Activated CD4-positive, alpha-beta T cell treated with anti-CD3 and anti-CD28 coated beads for 4 hours (primary cell): ENCODE measurements at regions not wholly inside any gene's neighbourhood (a gene's known extent, or its start where the extent isn't known, plus 50 kb on each side); places are given as distances from the start of the nearest gene placed in this dataset.
"Not testable (repeated sequence)": the region's sequence is repeated elsewhere in the genome, so short reads cannot be mapped to it uniquely, and the experiment has no call there.

ENCODE experiments used
- DNase-seq, 2 donors: peaks; one replicate each; pipeline ENCODE4 v3.0.0-alpha.2; 2020

DNA sequence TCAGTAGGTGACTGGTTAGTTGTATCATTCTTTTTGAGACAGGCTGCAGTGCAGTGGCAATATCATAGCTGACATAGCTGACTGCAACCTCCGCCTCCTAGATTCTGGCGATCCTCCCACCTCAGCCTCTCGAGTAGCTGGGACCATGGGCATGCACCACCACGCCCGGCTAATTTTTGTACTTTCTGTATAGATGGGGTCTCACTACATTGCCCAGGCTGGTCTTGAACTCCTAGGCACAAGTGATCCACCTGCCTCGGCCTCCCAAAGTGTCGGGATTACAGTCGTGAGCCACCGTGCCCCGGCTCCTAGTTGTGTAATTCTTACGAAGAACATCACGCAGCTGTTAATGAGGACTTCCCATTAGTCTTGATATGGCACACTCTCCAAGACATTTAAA, 123.4 kb upstream of the VKORC1L1 start:
- DNase-seq, result no peak

DNA sequence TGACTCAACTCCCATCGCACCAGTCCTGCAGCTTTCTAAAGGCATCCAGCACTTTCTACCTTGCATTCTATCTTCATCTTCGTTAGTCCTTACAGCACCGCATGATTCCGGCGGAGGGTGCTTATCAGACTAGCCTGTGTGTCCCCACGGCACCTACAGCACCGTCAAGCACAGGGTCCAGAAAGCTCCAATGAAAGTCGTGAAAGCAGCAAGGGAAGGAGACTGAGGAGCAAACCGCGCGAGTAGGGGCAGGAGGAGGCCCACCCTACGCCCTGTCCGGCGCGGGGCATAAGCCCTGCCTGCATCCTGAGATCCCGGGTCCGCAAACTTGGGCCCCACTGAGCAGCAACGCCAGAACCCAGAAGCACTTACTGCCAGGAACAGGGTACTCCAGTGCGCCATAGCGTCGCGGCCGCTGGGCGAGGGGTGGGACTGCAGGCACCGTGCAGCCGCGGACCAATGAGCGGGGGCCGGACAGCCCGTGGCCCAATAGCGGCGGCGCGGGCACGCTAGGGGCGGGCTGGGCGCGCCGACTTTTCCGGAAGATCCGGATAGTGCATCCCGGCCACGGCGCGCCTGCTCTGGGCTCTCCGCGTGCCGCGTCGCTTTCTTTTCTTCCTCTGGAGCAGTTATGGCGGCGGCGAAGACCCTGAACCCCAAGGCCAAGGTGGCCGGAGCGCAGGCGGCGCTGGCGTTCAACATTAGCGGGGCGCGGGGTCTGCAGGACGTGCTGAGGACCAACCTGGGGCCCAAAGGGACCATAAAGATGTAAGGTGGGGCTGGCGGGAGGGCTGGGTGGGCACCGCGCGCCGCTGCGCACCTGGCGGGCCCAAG, 122.1 kb upstream of the VKORC1L1 start:
- DNase-seq, result peak; percentile 81 to 84

DNA sequence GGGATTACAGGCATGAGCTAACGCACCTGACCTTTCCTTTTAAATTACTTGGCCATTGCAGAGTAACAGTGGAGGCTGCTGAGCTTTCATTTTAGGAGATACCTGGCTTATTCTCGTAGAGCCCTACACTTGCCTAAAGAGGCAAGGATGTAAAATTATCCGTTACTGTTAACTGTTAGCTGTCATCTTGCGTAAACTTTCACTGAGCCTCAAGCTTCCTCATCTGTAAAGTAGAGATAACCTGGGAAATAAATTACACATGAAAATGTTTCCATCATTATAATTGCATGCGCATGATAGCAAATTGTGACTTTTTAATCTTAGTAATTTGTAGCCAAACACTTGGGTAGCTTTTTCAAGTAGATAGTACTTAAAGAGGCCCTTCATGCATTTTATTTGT, 118.8 kb upstream of the VKORC1L1 start:
- DNase-seq, result not testable (repeated sequence)

DNA sequence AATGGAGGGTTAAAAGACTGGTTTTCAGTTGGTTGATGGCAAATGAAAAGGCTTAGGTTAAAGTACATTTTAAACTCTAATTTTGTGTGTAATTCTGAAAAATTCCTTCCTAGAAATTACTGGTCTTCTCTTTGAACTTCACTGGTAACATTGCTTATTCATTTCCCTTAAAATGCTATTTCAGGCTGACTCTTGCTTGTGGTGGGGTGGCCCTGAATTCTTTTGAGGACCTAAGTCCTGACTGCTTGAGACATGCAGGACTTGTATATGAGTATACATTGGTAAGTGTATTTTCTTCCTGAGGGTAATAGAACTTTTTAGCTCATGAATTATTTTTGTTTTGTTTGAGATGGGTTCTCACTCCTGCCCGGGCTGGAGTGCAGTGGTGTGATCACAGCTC, 113.9 kb upstream of the VKORC1L1 start:
- DNase-seq, result not testable (repeated sequence)

DNA sequence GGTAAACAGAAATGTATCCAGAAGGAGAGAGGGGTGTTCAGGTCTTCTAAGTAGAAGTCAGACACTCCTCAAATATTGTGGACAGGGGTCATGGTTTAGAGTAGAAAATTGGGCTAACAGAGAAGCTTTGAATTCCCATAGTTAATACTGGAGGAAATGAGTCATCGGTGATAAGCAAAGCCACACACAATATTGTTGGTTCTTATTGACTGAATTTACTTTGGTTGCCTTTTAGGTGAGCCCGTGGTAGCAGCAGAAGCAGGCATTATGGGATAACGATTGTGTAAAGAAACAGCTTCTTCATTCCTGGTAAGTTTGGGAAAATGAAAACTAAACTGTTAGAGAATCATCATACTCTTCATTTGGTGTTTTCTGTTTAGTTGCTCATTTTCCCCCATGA, 110.2 kb upstream of the VKORC1L1 start:
- not testable (repeated sequence) for DNase-seq

DNA sequence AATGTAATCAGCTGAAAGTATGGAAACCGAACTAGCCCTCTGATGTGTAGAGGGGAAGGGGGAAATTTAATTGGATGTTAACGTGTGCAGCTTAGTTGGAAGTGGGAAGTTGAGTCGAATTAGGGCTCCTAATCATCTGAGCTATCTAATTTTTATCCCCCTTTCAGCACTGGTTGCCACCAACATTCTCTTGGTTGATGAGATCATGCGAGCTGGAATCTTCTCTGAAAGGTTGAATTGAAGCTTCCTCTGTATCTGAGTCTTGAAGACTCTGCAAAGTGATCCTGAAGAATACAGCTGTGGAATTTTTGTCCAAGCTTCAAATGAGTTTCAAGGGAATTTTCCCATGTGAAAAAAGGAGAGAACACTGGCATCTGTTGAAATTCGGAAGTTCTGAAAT, 109.8 kb upstream of the VKORC1L1 start:
- DNase-seq, result not testable (repeated sequence)

DNA sequence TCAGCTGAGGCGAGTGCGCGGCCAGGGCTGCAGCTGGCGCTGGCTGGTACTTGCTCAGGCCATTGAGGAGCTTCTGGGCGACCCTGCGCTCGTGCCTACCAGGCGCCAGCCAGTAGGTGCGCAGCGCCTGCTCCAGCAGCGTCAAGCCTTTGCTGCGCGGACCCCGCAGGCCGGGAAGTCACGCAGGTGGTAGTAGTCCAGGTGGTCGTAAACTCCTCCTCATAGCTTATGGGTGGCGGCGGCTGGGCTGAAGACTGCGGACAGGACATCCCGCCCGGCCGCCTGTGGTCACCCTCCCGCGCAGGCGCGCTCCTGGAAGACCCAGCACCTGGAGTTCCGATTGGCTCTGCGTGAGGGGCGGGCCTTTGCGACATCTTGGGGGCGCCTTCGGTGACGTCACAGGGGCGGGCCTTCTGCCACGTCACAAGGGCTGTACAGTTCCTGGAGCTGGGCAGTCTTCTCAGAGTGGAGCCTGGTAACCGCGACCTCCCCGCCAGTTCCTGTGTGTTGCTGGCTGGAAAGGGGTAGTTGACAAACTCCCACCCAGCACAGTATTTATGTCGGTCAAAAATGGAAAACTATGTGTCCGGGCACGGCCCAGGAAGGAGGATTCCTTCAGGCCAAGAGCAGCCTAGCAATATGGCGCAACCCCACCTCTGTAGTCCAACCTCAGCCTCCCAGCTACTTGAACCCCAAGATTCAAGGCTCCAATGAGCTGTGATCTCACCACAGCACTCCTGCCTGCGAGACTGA, 102.2 kb upstream of the VKORC1L1 start:
- peak; percentile 90 to 92 for DNase-seq

DNA sequence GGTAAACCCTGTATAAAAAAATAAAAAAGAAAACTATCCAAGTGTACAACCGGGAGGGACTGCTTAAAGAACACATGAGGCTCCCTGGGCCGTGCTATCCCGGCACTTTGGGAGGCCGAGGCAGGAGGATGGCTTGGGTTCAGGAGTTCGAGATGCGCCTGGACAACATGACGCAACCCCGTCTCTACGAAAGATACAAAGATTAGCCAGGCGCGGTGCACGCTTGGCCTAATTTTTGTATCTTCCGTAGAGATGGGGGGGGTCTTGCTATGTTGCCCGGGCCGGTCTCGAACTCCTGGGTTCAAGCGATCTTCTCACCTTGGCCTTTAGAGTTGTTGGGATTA, 101.7 kb upstream of the VKORC1L1 start:
- not testable (repeated sequence) for DNase-seq

DNA sequence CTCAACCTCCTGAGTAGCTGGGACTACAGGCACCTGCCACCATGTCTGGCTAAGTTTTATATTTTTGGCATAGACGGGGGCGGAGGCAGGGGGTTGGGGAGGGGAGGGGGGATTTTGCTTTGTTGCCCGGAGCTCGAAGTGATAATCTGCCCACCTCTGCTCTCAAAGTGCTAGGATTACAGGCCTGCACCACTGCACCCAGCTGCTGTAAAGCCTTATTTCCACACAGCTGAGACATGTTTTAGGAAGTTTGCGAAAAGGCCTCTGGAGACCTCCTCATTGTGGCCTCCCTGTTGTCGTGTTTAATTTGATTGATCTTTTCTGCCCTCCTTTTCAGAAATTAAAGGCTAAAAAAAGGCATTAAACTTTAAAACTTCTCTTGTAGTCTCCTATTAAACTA, 96.2 kb upstream of the VKORC1L1 start:
- not testable (repeated sequence) for DNase-seq

DNA sequence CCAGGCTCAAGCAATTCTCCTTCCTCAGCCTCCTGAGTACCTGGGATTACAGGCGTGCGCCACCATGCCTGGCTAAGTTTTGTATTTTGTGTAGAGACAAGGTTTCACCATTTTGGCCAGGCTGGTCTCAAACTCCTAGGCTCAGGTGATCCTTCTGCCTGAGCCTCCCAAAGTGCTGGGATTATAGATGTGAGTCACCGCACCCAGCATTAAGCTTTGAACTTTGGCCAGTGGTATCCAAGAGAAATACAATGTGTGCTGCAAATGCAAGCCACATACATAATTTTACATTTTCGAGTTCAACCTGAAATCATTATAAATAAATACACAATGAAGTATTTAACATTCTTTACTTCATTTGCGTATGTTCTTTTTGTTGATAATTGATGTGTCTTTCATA, 82.9 kb upstream of the VKORC1L1 start:
- DNase-seq, result not testable (repeated sequence)

DNA sequence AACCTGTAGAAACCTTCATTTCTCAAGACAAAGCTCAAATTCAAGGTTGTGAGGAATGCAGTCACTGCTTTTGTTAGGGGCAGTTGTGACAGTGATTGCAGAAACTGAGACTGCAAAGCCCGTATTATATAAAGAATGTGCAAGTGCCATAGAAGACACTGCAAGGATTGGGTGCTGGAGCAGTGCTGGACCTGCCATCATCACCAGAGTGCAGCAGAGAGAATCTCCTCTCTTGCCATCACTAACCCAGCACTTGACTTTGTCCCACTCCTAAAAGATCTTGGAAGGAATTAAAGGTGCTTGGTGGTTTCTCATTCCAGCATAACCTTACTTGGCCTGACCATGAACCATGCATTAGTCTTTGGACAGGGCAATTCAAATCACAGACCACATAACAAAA, 81.1 kb upstream of the VKORC1L1 start:
- not testable (repeated sequence) for DNase-seq

DNA sequence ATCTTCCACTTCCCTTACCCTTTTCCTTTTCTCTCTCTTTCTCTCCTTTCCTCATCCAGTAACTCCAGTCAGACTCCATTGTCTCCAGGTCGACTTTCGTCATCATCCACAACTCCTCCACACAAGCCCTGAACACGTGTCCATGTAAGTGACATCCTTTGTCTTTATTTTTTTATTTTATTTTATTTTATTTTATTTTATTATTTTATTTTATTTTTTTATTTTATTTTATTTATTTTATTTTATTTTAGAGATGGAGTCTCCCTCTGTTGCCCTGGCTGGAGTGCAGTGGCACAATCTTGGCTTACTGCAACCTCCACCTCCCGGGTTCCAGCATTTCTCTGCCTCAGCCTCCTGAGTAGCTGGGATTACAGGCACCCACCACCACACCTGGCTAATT, 80.1 kb upstream of the VKORC1L1 start:
- DNase-seq, result not testable (repeated sequence)

DNA sequence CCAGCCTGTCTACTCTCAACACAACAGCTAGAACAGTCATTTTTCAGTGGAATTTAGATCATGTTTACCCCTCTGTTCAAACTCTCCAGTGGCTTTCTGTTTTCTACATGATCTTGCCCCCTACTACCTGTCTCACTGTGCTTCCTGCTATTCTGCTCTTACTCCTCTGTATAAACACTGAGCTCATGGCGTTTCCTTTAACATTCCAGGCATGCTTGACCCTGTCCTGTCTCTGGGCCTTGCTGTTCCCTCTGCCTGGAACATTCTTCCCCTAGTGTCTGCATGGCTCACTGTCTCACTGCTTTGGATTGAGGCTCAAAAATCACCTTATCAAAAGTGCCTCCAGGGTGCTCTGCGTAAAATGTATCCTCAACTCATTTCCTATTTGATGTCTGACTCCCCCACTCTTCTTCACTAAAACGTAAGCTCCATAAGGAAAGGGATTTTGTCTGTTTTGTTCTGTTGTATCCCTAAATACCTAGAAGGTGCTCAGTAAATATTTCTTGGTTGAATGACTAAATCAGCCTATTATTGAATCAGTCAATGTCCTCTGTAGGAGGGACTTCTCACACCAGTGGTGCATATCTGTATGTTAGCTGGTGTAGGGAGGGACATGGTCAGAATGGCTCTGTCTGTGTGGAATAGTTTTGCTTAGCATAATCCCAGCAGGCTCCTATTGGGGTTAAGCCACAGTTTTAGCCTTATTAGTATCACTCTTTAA, 78.0 kb upstream of the VKORC1L1 start:
- DNase-seq, result not testable (repeated sequence)

DNA sequence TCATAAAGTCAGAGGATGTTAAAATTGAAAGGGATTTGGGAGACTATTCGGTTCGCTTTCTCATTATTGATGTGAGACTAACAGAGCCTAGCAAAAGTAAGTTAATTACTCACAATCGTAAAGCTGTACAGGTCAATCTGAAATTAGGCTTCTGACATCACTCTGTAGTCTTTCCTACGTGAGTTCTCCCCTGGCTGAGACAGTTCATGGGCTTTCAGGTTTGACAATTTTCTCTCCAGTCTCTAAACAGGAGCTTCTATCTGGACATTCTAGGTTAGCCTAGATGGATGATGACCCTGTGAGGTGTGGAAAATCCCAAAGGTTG, 77.5 kb upstream of the VKORC1L1 start:
- DNase-seq, result not testable (repeated sequence)

DNA sequence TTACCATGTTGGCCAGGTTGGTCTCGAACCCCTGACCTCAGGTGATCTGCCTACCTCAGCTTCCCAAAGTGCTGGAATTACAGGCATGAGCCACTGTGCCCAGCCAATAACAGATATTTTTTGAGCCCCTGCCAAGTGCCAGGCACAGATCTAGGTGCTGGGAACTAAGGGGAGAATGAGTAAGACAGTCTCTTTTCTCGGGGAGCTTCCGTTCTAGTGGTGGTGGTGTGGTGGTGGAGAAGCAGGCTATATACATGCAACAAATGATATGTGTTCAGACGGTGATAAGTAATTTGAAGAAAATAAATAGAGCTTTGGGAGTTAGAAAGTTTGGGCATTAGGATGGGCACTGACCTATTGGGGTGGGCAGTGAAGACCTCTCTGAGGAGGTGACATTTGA, 76.7 kb upstream of the VKORC1L1 start:
- no peak for DNase-seq

DNA sequence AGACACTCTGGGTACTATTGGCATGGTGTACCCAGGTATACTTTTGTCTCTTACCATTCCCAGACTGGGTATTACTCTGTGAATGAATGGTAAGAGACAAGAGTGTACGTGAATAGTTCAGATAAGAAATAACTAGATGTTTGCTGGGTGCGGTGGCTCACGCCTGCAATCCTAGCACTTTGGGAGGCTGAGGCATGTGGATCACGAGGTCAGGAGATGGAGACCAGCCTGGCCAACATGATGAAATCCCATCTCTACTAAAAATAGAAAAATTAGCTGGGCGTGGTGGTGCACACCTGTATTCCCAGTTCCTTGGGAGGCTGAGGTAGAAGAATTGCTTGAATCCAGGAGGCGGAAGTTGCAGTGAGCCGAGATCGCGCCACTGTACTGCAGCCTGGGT, 75.8 kb upstream of the VKORC1L1 start:
- not testable (repeated sequence) for DNase-seq

DNA sequence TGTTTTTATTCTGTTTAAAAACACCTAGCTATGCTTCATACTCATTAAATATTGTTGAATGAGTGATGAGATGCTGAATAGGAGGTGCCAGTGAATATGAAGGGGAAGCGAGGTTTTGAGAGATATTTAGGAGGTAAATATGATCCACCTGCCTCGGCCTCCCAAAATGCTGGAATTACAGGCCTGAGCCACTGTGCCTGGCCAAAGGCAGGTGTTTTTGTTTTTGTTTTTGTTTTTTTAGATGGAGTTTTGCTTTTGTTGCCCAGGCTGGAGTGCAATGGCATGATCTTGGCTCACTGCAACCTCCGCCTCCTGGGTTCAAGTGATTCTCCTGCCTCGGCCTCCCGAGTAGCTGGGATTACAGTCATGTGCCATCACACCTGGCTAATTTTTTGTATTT, 75.3 kb upstream of the VKORC1L1 start:
- DNase-seq, result not testable (repeated sequence)

DNA sequence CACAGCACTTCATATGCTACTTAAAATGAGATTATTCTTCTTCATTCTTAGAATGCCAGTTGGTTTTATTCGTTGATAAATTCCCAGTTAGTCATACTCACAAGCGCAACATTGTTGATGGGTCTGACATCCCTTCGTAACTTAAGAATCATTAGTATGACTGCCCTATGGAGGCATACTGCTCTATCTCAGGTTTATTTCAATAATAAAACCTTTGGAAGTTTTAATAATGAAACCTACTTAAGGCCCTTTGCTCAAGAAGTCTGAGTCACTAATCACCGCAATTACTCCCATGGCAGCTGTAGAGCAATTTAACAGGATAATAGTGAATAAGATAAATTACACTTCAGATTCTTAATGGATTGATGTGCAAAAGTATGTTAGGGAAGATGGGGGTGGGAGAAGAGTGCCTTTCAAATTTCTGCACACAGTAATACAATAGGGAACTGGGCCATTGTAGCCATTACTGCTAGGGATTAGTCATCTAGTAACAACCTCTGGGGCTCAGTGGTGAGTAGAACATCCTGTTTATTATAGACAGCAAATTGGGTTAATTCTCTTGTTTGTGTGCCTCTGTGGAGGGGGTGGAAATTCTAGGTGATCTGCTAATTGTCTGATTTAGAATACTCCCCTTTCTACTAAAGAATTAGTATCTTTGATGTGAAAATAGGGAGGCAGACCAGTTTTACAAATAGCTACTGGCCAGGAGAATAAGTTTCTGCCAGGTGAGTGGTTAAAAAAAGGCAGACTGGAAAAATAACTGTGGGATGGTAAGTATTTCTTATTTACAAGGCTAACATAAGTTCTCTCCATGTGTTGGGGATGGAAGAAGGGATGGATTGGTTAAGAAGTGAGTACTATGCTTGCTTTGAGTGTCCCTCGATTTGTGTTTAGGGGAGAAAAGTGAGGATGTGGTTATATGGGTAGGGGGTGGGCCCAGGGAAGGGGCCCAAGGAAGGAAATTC, 74.5 kb upstream of the VKORC1L1 start:
- DNase-seq, result no peak

DNA sequence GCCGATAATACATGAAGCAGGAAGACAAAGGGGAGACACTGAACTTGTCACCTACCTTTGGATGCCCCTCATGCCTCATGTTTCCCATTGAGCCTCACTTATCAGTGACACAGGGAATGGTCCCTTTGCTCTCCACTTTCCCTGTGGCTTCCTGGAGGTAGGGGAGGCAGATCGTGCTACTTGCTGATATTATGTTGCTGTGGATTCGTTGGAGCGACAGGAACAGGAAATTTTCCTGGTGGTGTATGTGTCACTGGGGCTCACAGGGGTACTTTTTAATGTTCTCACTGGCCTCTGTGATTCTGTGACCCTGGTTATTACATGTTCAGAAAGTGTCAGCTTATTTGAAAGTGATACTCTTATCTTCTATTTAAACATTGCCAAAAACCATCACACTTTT, 72.7 kb upstream of the VKORC1L1 start:
- not testable (repeated sequence) for DNase-seq

DNA sequence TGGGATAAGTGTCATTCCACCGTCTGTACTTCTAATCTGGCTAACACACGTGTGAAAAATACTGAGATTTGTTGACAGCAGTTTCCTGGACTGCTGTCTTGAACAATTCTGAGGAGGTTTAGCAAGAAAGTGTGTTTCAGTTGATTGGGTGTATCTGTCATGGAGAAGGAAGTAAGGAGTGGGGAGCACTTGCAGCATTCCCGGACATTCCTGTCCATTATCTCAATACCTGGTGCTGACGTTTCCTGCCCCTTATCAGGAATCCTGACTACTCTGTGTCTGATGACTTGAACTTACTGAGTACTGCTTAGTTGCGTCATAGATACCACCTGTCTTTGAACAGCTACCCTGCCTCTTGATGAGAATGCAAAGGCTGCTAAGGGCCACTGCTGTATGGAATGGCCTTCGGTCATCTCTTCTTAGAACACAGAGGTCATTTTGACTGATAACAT, 72.0 kb upstream of the VKORC1L1 start:
- DNase-seq, result no peak

DNA sequence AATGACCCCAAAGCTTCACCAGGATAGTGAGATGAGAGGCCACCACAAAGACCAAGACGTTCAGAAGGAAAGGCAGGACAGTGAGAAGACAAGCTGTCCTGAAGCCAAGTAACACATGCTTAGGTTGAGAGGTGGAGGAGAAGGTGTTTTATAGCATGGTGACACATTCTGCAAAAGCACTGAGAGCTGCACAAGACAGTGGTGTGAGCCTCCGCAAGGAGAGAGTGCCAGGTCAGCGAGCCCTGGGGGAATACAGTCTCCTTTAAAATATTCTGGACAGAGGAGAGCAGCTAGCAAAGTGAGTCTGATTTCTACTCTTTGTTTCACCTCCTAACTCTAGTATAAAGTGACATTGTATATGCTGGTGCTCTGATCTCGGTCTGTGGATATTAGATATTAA, 68.0 kb upstream of the VKORC1L1 start:
- no peak for DNase-seq

DNA sequence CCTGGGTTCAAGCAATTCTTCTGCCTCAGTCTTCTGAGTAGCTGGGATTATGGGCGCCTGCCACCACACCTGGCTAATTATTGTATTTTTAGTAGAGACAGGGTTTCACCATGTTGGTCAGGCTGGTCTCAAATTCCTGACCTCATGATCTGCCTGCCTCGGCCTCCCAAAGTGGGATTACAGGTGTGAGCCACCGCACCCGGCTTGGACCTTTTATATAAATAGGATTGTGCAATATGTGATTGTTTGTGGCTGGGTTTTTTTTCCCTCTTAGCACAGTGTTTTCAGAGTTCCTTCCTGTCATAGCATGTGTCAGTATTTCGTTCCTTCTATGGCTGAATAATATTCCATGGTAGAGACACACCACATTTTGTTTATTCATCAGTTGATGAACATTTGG, 65.8 kb upstream of the VKORC1L1 start:
- not testable (repeated sequence) for DNase-seq
